ENCODE measurements at regions not wholly inside any gene's neighbourhood (a gene's known extent, or its start where the extent isn't known, plus 50 kb on each side); places are given as distances from the start of the nearest gene placed in this dataset.

DNA sequence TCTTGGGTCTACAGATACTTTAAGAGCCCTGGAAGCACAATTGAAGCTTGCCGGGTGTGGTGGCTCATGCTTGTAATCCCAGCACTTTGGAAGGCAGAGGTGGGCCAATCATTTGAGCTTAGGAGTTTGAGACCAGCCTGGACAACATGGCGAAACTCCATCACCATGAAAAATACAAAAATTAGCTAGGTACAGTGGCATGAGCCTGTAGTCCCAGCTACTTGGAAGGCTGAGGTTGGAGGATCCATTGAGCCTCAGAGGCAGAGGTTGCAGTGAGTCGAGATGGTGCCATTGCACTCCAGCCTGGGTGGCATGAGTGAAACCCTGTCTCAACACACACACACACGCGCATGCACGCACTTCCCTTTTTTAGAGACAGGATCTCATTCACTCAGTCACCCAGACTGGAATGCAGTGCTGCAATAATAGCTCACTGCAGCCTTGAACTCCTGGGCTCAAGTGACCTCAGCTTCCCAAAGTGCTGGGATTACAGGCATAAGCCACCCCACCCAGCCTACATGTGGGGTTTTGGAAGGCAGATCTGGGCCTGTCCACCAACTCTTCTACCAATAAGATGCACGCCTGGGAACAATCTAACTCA lies 182.5 kb upstream of the JARID2 start:
- TF ChIP-seq, protein P1, sequence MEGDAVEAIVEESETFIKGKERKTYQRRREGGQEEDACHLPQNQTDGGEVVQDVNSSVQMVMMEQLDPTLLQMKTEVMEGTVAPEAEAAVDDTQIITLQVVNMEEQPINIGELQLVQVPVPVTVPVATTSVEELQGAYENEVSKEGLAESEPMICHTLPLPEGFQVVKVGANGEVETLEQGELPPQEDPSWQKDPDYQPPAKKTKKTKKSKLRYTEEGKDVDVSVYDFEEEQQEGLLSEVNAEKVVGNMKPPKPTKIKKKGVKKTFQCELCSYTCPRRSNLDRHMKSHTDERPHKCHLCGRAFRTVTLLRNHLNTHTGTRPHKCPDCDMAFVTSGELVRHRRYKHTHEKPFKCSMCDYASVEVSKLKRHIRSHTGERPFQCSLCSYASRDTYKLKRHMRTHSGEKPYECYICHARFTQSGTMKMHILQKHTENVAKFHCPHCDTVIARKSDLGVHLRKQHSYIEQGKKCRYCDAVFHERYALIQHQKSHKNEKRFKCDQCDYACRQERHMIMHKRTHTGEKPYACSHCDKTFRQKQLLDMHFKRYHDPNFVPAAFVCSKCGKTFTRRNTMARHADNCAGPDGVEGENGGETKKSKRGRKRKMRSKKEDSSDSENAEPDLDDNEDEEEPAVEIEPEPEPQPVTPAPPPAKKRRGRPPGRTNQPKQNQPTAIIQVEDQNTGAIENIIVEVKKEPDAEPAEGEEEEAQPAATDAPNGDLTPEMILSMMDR (IDR thresholded peaks at IDR 0.05), result no peak
- TF ChIP-seq, protein P2, sequence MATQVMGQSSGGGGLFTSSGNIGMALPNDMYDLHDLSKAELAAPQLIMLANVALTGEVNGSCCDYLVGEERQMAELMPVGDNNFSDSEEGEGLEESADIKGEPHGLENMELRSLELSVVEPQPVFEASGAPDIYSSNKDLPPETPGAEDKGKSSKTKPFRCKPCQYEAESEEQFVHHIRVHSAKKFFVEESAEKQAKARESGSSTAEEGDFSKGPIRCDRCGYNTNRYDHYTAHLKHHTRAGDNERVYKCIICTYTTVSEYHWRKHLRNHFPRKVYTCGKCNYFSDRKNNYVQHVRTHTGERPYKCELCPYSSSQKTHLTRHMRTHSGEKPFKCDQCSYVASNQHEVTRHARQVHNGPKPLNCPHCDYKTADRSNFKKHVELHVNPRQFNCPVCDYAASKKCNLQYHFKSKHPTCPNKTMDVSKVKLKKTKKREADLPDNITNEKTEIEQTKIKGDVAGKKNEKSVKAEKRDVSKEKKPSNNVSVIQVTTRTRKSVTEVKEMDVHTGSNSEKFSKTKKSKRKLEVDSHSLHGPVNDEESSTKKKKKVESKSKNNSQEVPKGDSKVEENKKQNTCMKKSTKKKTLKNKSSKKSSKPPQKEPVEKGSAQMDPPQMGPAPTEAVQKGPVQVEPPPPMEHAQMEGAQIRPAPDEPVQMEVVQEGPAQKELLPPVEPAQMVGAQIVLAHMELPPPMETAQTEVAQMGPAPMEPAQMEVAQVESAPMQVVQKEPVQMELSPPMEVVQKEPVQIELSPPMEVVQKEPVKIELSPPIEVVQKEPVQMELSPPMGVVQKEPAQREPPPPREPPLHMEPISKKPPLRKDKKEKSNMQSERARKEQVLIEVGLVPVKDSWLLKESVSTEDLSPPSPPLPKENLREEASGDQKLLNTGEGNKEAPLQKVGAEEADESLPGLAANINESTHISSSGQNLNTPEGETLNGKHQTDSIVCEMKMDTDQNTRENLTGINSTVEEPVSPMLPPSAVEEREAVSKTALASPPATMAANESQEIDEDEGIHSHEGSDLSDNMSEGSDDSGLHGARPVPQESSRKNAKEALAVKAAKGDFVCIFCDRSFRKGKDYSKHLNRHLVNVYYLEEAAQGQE (IDR thresholded peaks at IDR 0.05; ENCODE audit: insufficient read depth in 1 of 2, low read depth in 2 of 2, low read length in 1 of 2), result no peak
- TF ChIP-seq TCF7L2 (IDR thresholded peaks at IDR 0.05; ENCODE audit: low read depth, low read length), result no peak
